NCI-H2171 treated with DMSO at 0.1 percent for 48 hours (cell line): ENCODE measurements at regions not wholly inside any gene's neighbourhood (a gene's known extent, or its start where the extent isn't known, plus 50 kb on each side); places are given as distances from the start of the nearest gene placed in this dataset.
"Not testable (repeated sequence)": the region's sequence is repeated elsewhere in the genome, so short reads cannot be mapped to it uniquely, and the experiment has no call there.

Source experiments
- DNase-seq: peaks from one replicate; lab custom pipeline; 2025; lab: John Stamatoyannopoulos, UW

GRCh38 chr10:125238682-125239081 lies 78.3 kb upstream of the CTBP2 start:
- no peak for DNase-seq

- DNase-seq = no peak
Observed at GRCh38 chr10:125236091-125236490, 75.7 kb upstream of the CTBP2 start.

- peak; percentile 12 for DNase-seq
Observed at GRCh38 chr10:125235093-125236069, 75.0 kb upstream of the CTBP2 start.

GRCh38 chr10:125234576-125234975 lies 74.2 kb upstream of the CTBP2 start:
- DNase-seq = not testable (repeated sequence)

GRCh38 chr10:125233726-125234125 lies 73.4 kb upstream of the CTBP2 start:
- no peak for DNase-seq

- no peak for DNase-seq
Observed at GRCh38 chr10:125232841-125233240, 72.5 kb upstream of the CTBP2 start.

- DNase-seq = no peak
Observed at GRCh38 chr10:125231813-125232475, 71.6 kb upstream of the CTBP2 start.

GRCh38 chr10:125231116-125231812 lies 70.9 kb upstream of the CTBP2 start:
- DNase-seq = no peak

- no peak for DNase-seq
Observed at GRCh38 chr10:125230251-125230650, 69.9 kb upstream of the CTBP2 start.

- DNase-seq = not testable (repeated sequence)
Observed at GRCh38 chr10:125228245-125228940, 68.0 kb upstream of the CTBP2 start.

GRCh38 chr10:125227546-125227945 lies 67.2 kb upstream of the CTBP2 start:
- no peak for DNase-seq

GRCh38 chr10:125226823-125227222 lies 66.5 kb upstream of the CTBP2 start:
- DNase-seq = no peak

- no peak for DNase-seq
Observed at GRCh38 chr10:125226005-125226404, 65.6 kb upstream of the CTBP2 start.

- DNase-seq = no peak
Observed at GRCh38 chr10:125225051-125225450, 64.7 kb upstream of the CTBP2 start.

GRCh38 chr10:125222515-125223308 lies 62.3 kb upstream of the CTBP2 start:
- no peak for DNase-seq

- DNase-seq = no peak
Observed at GRCh38 chr10:125221716-125222115, 61.4 kb upstream of the CTBP2 start.

GRCh38 chr10:125219776-125220175 lies 59.4 kb upstream of the CTBP2 start:
- DNase-seq = no peak

GRCh38 chr10:125218967-125219366 lies 58.6 kb upstream of the CTBP2 start:
- no peak for DNase-seq

- DNase-seq = no peak
Observed at GRCh38 chr10:125217990-125218675, 57.8 kb upstream of the CTBP2 start.

- no peak for DNase-seq
Observed at GRCh38 chr10:125216861-125217260, 56.5 kb upstream of the CTBP2 start.

GRCh38 chr10:125216309-125216708 lies 55.9 kb upstream of the CTBP2 start:
- no peak for DNase-seq
